CD4-positive, alpha-beta T cell (primary cell): ENCODE measurements at regions not wholly inside any gene's neighbourhood (a gene's known extent, or its start where the extent isn't known, plus 50 kb on each side); places are given as distances from the start of the nearest gene placed in this dataset.

Source experiments
- ATAC-seq: fragments of 200-7000 bp; cut with Tn5 transposase; one replicate; pipeline ENCODE4 v1.10.0; 2022; ENCODE audit warnings: mild to moderate bottlenecking; ENCODE audit not compliant: poor library complexity
- CTCF ChIA-PET: fragments of 350-600 bp; sonication (Branson Sonifier 250); formaldehyde crosslinking; loops from one replicate; lab custom pipeline; 2021; ENCODE audit warnings: antibody characterized with exemption, inconsistent platforms; lab: Charles Lee
- POLR2A ChIA-PET: fragments of 350-600 bp; sonication (Branson Sonifier 250); formaldehyde crosslinking; loops from one replicate; lab custom pipeline; 2021; ENCODE audit warnings: antibody characterized with exemption, inconsistent platforms; lab: Charles Lee
- DNase-seq, 14 experiments: peaks; one replicate each; pipeline ENCODE4 v3.0.0-alpha.2; 2013 to 2020; ENCODE audit warnings: mixed read lengths in 2 of 14
- H3K27ac ChIP-seq, 2 donors: one replicate each; pipeline versions ENCODE4 v1.5.1 to v1.7.0; 2013; ENCODE audit warnings: low read length in 2 of 2, low read depth in 1 of 2, mild to moderate bottlenecking in 1 of 2
- H3K27me3 ChIP-seq, 2 experiments: 1 replicate in 1 of 2; 2 replicates in 1 of 2; pipeline versions ENCODE4 v1.6.1 to v1.7.0; 2013; ENCODE audit warnings: low read length in 2 of 2, control low read depth in 1 of 2, mild to moderate bottlenecking in 1 of 2, moderate library complexity in 1 of 2; ENCODE audit not compliant: insufficient read depth in 2 of 2, control insufficient read depth in 1 of 2
- H3K36me3 ChIP-seq: one replicate; pipeline ENCODE4 v1.6.1; 2013; ENCODE audit warnings: low read length, control low read depth; ENCODE audit not compliant: insufficient read depth
- H3K4me1 ChIP-seq: one replicate; pipeline ENCODE4 v1.6.1; 2013; ENCODE audit warnings: low read length, control low read depth; ENCODE audit not compliant: insufficient read depth
- H3K4me3 ChIP-seq: one replicate; pipeline ENCODE4 v1.5.1; 2013; ENCODE audit warnings: mild to moderate bottlenecking, low read length, moderate library complexity
- H3K9me3 ChIP-seq, 2 experiments: 1 replicate in 1 of 2; 2 replicates in 1 of 2; pipeline versions ENCODE4 v1.6.1 to v1.7.0; 2013; ENCODE audit warnings: low read length in 2 of 2, mild to moderate bottlenecking in 2 of 2, control low read depth in 1 of 2, moderate library complexity in 1 of 2; ENCODE audit not compliant: control insufficient read depth in 1 of 2, insufficient read depth in 1 of 2
- H3K27ac Mint-ChIP-seq: one replicate; pipeline ENCODE4 v1.8.0; 2020; ENCODE audit warnings: mixed read lengths
- H3K27me3 Mint-ChIP-seq: one replicate; pipeline ENCODE4 v1.8.0; 2021; ENCODE audit warnings: mixed read lengths
- H3K36me3 Mint-ChIP-seq: one replicate; pipeline ENCODE4 v1.8.0; 2021; ENCODE audit warnings: low read depth, mixed read lengths
- H3K4me1 Mint-ChIP-seq: one replicate; pipeline ENCODE4 v1.8.0; 2021; ENCODE audit warnings: low read depth, mixed read lengths
- H3K4me3 Mint-ChIP-seq: one replicate; pipeline ENCODE4 v1.8.0; 2020; ENCODE audit warnings: mild to moderate bottlenecking, mixed read lengths
- H3K9me3 Mint-ChIP-seq: one replicate; pipeline ENCODE4 v1.8.0; 2020; ENCODE audit warnings: mixed read lengths
- intact Hi-C, 2 experiments: fragments of 100-400 bp; cut with DNase I in 1 of 2; cut with micrococcal nuclease in 1 of 2; formaldehyde crosslinking; loops; one replicate each; pipeline versions ENCODE4 v1.15.1 to v1.9.0; 2023 to 2025; cut with DNase I, micrococcal nuclease
- TF ChIP-seq, protein P1 (sequence below): fragments of 200-600 bp; IDR thresholded peaks from one replicate; pipeline ENCODE4 v1.8.0; 2022; ENCODE audit warnings: antibody characterized with exemption, mild to moderate bottlenecking

DNA sequence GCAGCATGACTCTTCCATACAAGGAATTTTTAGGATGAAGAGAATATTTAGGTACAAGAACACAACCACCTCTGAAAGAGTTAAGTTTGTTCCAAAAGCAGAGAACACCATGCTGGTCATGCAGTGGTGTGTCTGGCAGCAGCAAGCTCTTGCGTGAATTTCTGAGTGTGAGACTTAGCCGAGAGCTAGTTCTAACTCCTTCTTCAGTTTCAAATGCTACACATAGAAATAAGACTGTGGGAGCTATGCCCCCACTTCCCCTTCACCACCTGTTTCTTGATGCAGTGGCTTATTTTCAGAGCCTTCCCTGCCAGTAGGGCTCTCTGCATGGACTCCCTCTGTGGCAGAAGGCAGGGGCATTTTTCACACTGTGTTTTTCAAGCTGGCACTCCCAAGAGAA, 122.9 kb upstream of the ZNF366 start:
- intact Hi-C loops = no loop called here
- POLR2A ChIA-PET = no interaction called here
- Mint-ChIP-seq H3K4me3 (no peak overlapping the region), H3K27me3 (peaks cover 42% of the 10 kb centered on the region), H3K4me1 (no peaks in the 10 kb centered on the region), H3K9me3 (no peaks in the 10 kb centered on the region), H3K27ac (no peak overlapping the region), H3K36me3 (no peaks in the 10 kb centered on the region)
- Histone ChIP-seq H3K4me3 (no peak overlapping the region), H3K4me1 (no peaks in the 10 kb centered on the region), H3K27ac (no peak overlapping the region), H3K27me3 (no peaks in the 10 kb centered on the region), H3K9me3 (no peaks in the 10 kb centered on the region), H3K36me3 (no peaks in the 10 kb centered on the region)
- TF ChIP-seq, protein P1, sequence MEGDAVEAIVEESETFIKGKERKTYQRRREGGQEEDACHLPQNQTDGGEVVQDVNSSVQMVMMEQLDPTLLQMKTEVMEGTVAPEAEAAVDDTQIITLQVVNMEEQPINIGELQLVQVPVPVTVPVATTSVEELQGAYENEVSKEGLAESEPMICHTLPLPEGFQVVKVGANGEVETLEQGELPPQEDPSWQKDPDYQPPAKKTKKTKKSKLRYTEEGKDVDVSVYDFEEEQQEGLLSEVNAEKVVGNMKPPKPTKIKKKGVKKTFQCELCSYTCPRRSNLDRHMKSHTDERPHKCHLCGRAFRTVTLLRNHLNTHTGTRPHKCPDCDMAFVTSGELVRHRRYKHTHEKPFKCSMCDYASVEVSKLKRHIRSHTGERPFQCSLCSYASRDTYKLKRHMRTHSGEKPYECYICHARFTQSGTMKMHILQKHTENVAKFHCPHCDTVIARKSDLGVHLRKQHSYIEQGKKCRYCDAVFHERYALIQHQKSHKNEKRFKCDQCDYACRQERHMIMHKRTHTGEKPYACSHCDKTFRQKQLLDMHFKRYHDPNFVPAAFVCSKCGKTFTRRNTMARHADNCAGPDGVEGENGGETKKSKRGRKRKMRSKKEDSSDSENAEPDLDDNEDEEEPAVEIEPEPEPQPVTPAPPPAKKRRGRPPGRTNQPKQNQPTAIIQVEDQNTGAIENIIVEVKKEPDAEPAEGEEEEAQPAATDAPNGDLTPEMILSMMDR = no peak
- CTCF ChIA-PET = no interaction called here
- ATAC-seq (no peak), DNase-seq (no peak)

DNA sequence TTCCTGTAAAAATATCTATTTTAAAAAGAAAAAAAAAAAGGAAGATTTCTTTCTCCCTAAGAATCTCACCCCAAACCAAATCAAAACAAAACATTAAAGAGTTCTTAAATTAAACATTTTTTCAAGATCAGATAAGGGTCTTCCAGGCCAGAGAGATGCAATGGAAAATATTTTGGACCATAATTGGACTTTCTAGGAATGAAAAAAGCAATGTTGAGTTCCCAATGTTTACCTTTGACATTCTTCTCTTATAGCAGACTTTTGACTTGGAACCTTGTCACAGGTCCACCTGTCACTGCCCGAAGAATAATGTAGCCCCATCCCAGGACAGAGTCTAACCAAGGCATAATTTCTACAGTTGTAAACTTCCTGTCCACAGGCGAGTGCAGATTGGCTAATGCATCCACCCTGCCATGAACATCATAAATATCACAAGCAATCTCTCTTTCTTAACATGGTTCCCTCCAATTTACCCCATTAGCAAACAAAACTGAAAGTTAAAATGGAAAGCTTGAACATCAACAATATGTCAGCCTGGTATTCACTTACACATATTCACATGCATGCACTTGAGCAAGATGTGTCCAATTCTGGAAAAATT, 121.7 kb upstream of the ZNF366 start:
- Mint-ChIP-seq H3K4me1 (no peaks in the 10 kb centered on the region), H3K9me3 (no peaks in the 10 kb centered on the region), H3K27me3 (peaks cover 46% of the 10 kb centered on the region), H3K4me3 (no peak overlapping the region), H3K36me3 (no peaks in the 10 kb centered on the region), H3K27ac (no peak overlapping the region)
- H3K36me3 ChIP-seq = no peaks in the 10 kb centered on the region
- POLR2A ChIA-PET = no interaction called here
- H3K4me1 ChIP-seq = no peaks in the 10 kb centered on the region
- no peaks in the 10 kb centered on the region for H3K27me3 ChIP-seq
- no peaks in the 10 kb centered on the region for H3K9me3 ChIP-seq
- no peak for DNase-seq
- no peak overlapping the region for H3K4me3 ChIP-seq
- intact Hi-C loops = no loop called here
- no peak for ATAC-seq
- no peak overlapping the region for H3K27ac ChIP-seq
- TF ChIP-seq, protein P1 = no peak
- CTCF ChIA-PET = no interaction called here

DNA sequence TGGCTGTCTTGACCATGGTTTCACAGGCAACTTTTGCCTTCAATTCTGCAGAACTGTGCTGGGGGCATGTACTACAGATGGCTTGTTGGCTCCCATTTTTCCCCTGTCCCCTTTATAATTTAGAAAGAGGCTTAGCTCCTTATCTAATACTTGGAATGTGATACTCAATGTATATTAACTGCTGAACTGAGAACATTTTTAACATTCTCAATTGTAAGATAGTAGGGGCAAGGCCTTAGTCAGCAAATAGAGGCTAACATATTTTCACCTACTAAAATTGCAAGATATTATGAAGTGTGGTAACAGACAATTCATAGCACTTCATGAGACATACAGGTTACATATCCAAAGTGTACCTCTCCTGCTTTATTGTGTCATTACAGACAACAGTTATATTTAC, 118.1 kb upstream of the ZNF366 start:
- TF ChIP-seq, protein P1 = no peak
- Histone ChIP-seq H3K4me1 (no peaks in the 10 kb centered on the region), H3K36me3 (no peaks in the 10 kb centered on the region), H3K27ac (no peak overlapping the region), H3K9me3 (no peaks in the 10 kb centered on the region), H3K4me3 (no peak overlapping the region), H3K27me3 (no peaks in the 10 kb centered on the region)
- no peak for DNase-seq
- no peaks in the 10 kb centered on the region for H3K4me1 Mint-ChIP-seq
- H3K27me3 Mint-ChIP-seq = peaks cover 43% of the 10 kb centered on the region
- CTCF ChIA-PET = no interaction called here
- ATAC-seq = no peak
- no peaks in the 10 kb centered on the region for H3K36me3 Mint-ChIP-seq
- no peak overlapping the region for H3K27ac Mint-ChIP-seq
- no peak overlapping the region for H3K4me3 Mint-ChIP-seq
- POLR2A ChIA-PET = no interaction called here
- intact Hi-C loops = no loop called here
- H3K9me3 Mint-ChIP-seq = no peaks in the 10 kb centered on the region
